GM04503 (cell line): ENCODE measurements at regions not wholly inside any gene's neighbourhood (a gene's known extent, or its start where the extent isn't known, plus 50 kb on each side); places are given as distances from the start of the nearest gene placed in this dataset.

ENCODE experiments used
- DNase-seq: peaks from one replicate; pipeline ENCODE4 v3.0.0-alpha.2; 2012; ENCODE audit warnings: low read depth

DNA sequence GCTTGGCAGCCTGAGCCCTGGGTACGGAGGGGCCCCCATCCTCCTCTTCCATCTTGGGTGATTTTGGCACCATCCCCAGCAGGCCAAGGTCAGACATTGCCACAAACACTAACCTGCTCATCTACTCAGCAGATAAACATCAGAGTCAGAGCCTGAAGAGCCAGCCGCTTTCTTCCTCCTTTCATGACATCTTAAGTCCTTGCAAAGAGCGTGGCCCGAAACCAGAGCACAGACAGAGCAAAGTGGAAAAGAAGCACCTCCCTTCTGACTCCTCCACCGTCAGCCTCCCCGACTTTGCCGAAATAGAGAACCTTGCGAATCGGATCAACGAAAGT, 60.4 kb upstream of the RPH3AL start:
- no peak for DNase-seq

DNA sequence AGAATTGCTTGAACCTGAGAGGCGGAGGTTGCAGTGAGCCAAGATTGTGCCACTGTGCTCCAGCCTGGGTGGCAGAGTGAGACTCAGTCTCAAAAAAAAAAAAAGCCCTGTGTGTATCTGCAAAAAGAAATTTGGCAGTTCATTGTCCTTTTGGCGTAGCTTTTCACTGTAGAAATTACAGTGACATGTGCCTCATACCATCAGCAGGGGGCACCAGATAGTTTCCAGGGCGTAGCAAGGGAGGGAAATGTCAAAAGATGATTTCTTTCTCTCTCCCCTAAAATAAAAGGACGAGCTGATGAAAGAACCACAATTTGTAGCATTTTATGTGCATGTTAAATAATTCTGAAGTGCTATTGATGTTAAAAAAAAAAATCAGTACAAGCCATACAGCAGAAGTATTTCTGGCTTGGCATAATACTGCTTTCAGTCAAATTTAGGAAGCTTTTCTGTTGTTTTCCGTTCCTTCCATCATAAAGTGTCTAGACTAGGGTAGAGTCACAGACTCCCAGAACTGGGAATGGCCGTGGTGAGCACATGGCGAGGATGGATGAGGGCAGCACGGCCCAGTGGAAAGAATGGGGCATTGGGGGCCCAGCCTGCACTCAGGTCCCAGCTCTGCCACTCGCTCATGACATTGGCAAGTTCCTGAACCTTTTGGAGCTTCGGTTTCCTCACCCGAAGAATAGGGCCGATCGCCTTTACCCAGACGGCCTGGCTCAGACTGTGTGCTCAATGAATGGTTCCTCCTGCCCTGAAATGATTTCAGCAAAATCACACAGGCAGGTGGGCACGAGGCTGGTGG, 59.8 kb upstream of the RPH3AL start:
- peak; percentile 20 for DNase-seq

DNA sequence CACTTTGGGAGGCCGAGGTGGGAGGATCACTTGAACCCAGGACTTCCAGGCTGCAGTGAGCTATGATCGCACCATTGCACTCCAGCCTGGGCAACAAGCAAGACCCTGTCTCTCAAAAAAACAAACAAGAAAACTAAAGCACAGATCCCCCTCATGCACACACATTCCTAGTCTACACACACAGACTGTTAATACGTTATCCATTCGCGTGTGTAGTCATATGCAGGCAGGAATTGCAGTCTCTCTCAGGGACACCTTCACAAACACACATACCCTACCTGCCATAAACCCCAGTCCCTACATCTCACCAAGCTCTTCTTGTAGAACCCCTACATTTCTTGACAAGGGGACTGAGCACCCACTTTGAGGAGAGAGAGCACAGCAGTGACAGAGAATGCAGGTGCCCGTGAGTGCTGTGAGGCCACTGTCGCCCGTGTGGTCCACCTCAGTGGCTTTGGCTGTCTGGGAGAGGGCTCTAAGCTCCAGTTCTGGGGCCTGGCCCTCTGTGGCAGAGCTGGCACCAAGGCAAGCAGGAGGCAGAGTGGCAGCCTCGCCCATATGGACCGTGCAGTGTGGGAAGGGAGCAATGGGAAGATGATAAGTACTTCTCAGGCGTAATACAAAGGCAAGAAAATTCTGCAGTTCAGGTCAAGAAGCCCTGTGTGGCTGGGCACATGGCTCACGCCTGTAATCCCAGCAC, 59.0 kb upstream of the RPH3AL start:
- DNase-seq = no peak

DNA sequence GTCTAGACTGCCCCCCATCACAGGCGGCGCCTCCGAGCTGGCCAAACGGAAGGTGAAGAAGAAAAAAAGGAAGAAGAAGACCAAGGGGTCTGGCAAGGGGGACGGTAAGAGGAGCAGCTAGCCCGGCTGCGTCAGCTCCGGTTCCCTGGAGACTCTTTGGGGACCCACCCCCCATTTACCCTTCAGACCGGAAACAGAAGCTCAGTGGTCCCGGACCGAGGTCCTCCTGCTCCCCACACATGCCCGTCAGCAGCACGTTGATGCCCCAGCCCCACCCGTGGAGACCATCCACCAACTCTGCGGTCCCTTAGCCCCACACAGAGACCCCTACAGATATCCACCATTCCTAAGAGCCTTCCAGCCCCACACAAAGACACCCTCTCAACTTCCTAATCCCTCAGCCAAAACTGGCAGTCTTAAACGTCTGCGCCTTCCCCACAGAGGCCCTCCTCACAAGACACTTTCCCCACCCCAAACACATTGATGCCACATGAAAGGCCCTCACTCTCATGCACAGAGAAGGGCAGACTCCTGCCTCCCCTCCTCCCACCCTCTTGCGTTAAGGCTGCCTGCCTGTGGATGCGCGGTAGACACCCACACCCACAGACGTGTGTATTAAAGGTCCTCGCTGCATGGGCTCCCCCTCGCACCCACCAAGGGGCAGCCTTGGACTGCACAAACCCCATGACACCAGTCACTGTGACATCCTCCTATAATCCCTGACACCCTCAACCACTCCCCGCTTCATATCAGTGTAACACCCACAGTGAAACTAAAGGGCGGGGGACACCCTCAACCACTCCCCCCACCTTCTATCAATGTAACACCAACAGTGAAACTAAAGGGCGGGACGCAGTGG, 58.2 kb upstream of the RPH3AL start:
- DNase-seq = no peak

DNA sequence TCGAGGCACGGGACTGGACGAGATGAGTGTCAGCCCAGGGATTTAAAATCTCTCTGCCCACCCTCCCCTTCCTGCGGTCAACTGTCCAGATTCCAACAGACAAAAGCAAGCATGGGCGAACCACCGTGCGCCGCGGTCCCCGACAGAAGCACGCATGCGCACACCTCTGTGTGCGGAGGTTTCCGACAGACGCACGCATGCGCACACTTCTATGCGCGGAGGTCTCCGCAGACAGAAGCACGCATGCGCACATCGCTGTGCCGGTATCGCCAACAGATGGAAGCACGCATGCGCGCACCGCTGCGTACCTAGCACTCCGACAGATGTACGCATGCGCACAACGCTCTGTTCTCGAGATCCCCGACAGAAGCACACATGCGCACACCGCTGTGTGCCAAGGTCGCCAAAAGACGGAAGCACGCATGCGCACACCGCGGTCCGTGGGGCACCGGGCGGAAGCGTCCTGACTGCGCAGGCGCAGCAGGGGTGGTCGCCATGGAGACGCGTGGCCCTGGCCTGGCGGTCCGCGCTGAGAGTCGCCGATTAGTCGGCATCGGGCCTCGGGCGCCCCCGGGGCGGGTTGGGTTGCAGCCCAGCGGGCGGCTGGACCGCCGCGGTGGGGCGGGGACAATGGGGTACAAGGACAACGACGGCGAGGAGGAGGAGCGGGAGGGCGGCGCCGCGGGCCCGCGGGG, 57.4 kb upstream of the RPH3AL start:
- peak; percentile 83 for DNase-seq

DNA sequence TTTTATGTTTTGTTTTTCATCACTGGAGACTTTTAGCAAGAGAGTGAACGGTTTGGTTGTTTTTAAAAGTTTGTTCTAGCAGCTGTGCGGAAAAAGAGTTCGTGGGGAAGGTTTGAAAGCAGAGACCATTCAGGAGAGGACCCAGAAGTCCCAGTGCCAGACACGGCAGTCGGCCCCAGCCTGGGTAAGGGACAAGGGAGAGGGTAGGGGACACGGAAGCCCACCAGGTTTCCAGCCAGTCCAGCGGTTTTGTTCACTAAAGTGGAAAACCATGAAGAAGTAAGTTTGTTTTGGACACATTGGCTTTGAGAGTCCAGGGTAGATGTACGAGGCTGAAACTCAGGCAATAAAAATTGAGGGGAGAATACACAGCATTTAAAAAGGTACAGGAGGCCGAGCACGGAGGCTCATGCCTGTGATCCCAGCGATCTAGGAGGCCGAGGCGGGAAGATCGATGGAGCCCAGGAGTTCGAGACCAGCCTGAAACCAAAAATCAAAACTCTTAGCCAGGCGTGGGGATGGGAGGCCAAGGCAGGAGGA, 56.8 kb upstream of the RPH3AL start:
- no peak for DNase-seq

DNA sequence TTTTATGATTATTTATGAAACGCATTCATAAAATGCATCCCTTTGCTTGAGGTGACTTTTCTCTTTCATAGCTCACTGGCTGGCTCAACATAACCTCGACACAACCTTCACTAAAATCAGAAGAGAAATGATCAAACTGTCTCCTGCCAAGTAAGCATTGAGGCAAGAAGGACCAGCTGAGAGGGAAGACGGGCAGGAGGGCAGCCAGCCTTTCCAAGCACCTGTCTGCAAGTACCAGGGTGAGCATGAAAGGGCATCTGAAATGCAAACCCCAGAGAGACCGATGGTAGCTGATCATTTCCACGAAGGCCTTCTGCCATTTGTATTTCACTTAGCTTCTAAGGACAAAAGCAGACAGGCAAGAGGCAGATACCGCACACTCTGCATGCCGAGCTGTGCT, 52.1 kb upstream of the RPH3AL start:
- DNase-seq = no peak
